Testis (tissue), 2 donors: ENCODE measurements at regions not wholly inside any gene's neighbourhood (a gene's known extent, or its start where the extent isn't known, plus 50 kb on each side); places are given as distances from the start of the nearest gene placed in this dataset.

Source experiments
- CTCF ChIP-seq, 3 experiments: fragments of 450-650 bp in 2 of 3; fragments of 200-600 bp in 1 of 3; sonication (generic) in 1 of 3; IDR thresholded peaks; one replicate each; pipeline ENCODE4 v1.5.1; 2016 to 2019; ENCODE audit warnings: antibody characterized with exemption in 3 of 3, mild to moderate bottlenecking in 2 of 3, moderate library complexity in 1 of 3
- POLR2A ChIP-seq: fragments of 450-650 bp; IDR thresholded peaks from one replicate; pipeline ENCODE4 v1.6.1; 2017; ENCODE audit warnings: antibody characterized with exemption, mild to moderate bottlenecking, moderate library complexity

GRCh38 chrY:8570384-8570783 is 766.9 kb upstream of the TSPY4 start:
- TF ChIP-seq CTCF (IDR thresholded peaks at IDR 0.05), result no peak
- no peak for TF ChIP-seq POLR2A
